ENCODE measurements at regions not wholly inside any gene's neighbourhood (a gene's known extent, or its start where the extent isn't known, plus 50 kb on each side); places are given as distances from the start of the nearest gene placed in this dataset.

- intact Hi-C loops (cut with DNase I; ENCODE audit: low total_unique reads), result no loop called here
- no peaks in the 10 kb centered on the region for H3K36me3 ChIP-seq
- no peak for DNase-seq
- no peaks in the 10 kb centered on the region for H3K27me3 ChIP-seq
- no peak overlapping the region for H3K27ac ChIP-seq
- no peaks in the 10 kb centered on the region for H3K4me1 ChIP-seq
- no peaks in the 10 kb centered on the region for H3K9me3 ChIP-seq
- in situ Hi-C loops (cut with MboI; ENCODE audit: low pct_ligation_motif_present in 1 of 4, low pct_unique_long_range_greater_than_20kb in 1 of 4, low sequenced_read_pairs in 3 of 4), result no loop called here
- TF ChIP-seq POLR2A (IDR thresholded peaks at IDR 0.05), result no peak
- TF ChIP-seq EP300 (IDR thresholded peaks at IDR 0.05; ENCODE audit: low read depth), result no peak
- TF ChIP-seq CTCF (IDR thresholded peaks at IDR 0.05), result no peak
- TF ChIP-seq POLR2AphosphoS5 (IDR thresholded peaks at IDR 0.05), result no peak
- 86% methylated on average over 3 of the region's 3 CpGs; no CpG with 5 or more reads in 1 of the 2 donors for WGBS, 2 donors (ENCODE audit: low coverage in 1 of 2)
- H3K4me3 ChIP-seq, result no peak overlapping the region
These were observed 295.6 kb upstream of the F9 start for GRCh38 chrX:139234898-139235297.

GRCh38 chrX:139224953-139225665, 305.4 kb upstream of the F9 start:
- no peaks in the 10 kb centered on the region for H3K27me3 ChIP-seq
- WGBS, 2 donors (ENCODE audit: low coverage in 1 of 2), result 49% methylated on average over 10 of the region's 10 CpGs; no CpG with 5 or more reads in 1 of the 2 donors
- H3K27ac ChIP-seq, result no peak overlapping the region
- no peak for DNase-seq
- H3K4me1 ChIP-seq, result no peaks in the 10 kb centered on the region
- in situ Hi-C loops (cut with MboI; ENCODE audit: low pct_ligation_motif_present in 1 of 4, low pct_unique_long_range_greater_than_20kb in 1 of 4, low sequenced_read_pairs in 3 of 4) (no loop called here), intact Hi-C loops (cut with DNase I; ENCODE audit: low total_unique reads) (no loop called here)
- no peak for TF ChIP-seq POLR2AphosphoS5 (IDR thresholded peaks at IDR 0.05)
- no peak for TF ChIP-seq CTCF (IDR thresholded peaks at IDR 0.05)
- no peak for TF ChIP-seq EP300 (IDR thresholded peaks at IDR 0.05; ENCODE audit: low read depth)
- no peak for TF ChIP-seq POLR2A (IDR thresholded peaks at IDR 0.05)
- H3K36me3 ChIP-seq, result no peaks in the 10 kb centered on the region
- H3K4me3 ChIP-seq, result no peak overlapping the region
- H3K9me3 ChIP-seq, result no peaks in the 10 kb centered on the region

- WGBS, 2 donors (ENCODE audit: low coverage in 1 of 2), result 75% methylated on average over 9 of the region's 9 CpGs; no CpG with 5 or more reads in 1 of the 2 donors
- in situ Hi-C loops (cut with MboI; ENCODE audit: low pct_ligation_motif_present in 1 of 4, low pct_unique_long_range_greater_than_20kb in 1 of 4, low sequenced_read_pairs in 3 of 4), result no loop called here
These were observed 307.9 kb upstream of the F9 start for GRCh38 chrX:139222511-139223200.

More at GRCh38 chrX:139222511-139223200, 307.9 kb upstream of the F9 start:
- no peaks in the 10 kb centered on the region for H3K4me1 ChIP-seq
- intact Hi-C loops (cut with DNase I; ENCODE audit: low total_unique reads), result no loop called here
- DNase-seq, result no peak
- no peaks in the 10 kb centered on the region for H3K9me3 ChIP-seq
- TF ChIP-seq EP300 (IDR thresholded peaks at IDR 0.05; ENCODE audit: low read depth), result no peak
- no peak for TF ChIP-seq POLR2A (IDR thresholded peaks at IDR 0.05)
- no peak for TF ChIP-seq CTCF (IDR thresholded peaks at IDR 0.05)
- no peak for TF ChIP-seq POLR2AphosphoS5 (IDR thresholded peaks at IDR 0.05)
- no peak overlapping the region for H3K4me3 ChIP-seq
- no peak overlapping the region for H3K27ac ChIP-seq
- H3K36me3 ChIP-seq, result no peaks in the 10 kb centered on the region
- no peaks in the 10 kb centered on the region for H3K27me3 ChIP-seq

All from transverse colon (tissue), 4 donors.